NOMO-1 treated with DMSO at 0.1 percent for 48 hours (cell line): ENCODE measurements at regions not wholly inside any gene's neighbourhood (a gene's known extent, or its start where the extent isn't known, plus 50 kb on each side); places are given as distances from the start of the nearest gene placed in this dataset.

ENCODE experiments used
- DNase-seq: peaks from one replicate; lab custom pipeline; 2025; ENCODE audit not compliant: unreplicated experiment; lab: John Stamatoyannopoulos, UW

DNA sequence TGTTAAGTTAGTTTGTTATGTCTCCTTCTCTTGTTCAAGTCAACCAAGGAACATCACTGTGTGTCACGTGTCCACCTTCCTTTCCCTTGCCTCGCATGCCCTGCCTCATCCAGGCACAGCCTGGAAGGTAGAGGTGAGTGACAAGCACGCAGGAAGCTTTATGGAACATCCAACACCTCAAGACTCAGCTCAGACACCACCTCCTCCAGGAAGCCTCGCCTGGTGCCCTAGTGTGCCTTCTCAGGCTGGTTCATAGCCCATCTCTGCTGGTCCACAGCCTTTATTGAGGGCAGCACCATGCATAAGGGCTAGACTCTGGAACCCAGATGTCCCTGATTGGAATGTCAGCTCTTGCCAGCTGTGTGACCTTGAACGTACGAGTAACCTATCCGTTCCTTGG lies 224.3 kb downstream of the ANKRD60 start:
- no peak for DNase-seq

DNA sequence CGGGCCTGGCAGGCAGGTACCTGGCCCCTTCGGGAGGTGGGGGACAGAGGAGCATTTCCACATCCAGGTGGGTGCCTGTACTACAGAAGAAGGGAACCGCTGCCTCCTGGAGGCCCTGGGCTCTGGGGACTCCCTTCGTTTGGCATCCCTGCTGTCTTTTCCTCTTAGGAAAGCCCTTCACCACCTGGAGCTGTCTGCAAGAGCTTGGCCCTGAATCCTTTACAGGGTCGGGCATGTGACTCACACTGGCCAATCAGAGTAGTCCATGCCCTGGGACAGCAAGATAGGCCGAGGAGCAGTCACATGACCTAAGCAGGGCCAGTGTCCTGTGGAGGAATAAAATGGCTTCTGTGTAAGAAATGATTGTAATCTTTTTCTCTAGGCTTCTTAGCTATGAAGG lies 224.9 kb downstream of the ANKRD60 start:
- DNase-seq: no peak

DNA sequence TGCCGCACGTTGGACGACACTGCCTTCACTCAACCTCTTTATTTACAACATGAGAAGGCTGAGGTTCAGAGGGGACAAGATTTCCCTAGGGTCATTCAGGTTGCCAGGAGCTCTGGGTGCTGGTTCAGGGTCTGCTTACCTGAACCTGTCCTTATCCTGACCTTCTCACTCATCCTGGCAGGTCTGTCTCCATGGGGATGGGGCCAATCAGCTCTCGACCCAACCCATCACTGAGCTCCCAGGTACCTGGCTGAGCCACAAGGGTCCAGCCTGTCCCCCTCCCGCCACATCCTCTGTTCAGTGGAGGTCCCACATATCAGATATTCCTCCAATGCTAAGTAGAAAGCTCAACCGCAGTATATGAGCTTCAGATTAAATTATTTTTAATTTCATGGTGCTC lies 225.6 kb downstream of the ANKRD60 start:
- DNase-seq: no peak

DNA sequence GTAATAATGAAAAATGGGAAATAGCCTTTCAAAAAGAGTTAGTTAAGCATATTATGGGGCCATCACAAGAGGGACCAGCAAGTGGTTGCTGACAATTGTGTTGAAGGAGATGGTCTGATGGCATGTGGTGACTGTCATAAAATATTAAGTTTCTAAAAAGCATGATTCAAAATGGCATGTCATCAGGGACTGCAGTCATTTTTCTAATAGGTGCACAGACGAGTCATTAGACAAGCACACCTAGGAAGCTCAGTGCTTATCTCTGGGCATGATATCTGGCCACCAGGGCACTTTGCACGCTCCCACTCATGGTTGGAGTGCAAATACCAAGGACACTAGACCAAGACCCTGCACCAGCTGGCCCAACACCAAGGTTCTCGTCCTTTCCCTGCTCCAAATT lies 226.5 kb downstream of the ANKRD60 start:
- DNase-seq: no peak

DNA sequence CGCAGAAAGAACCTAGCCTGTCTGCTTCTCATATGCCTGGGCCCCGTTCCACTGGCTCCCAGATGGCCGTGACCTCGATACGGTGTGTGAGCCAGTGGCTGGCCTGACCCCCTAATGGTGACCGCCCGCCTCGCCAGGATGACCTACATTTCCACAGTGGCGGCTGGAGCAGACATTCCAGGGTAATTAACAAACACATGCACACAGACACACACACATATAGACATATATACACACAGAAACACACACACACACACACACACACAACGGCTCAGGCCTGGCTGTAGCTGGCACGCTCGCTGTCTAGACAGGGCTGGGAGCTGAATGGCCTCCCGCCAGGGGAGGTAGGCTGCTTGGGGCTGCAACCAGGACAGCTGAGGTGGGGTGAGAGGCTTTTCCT lies 227.1 kb downstream of the ANKRD60 start:
- DNase-seq: no peak

DNA sequence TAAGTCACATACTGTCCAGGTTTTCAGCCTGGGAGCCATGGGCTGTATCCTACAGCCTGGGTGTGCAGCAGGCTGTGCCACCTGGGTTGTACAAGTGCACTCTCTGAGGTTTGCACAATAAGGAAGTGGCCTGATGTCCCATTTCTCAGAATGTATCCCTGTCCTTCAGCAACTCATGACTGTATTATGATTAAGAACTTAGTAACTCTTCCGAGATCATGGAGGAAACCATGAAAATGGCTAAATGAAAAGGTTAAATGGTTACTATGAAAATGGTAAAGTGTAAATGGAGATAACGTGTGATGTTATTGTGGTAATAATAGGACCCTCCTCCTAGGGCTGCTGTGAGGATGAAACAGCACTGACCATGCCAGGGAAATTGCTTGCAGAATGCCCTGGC lies 227.6 kb downstream of the ANKRD60 start:
- no peak for DNase-seq

DNA sequence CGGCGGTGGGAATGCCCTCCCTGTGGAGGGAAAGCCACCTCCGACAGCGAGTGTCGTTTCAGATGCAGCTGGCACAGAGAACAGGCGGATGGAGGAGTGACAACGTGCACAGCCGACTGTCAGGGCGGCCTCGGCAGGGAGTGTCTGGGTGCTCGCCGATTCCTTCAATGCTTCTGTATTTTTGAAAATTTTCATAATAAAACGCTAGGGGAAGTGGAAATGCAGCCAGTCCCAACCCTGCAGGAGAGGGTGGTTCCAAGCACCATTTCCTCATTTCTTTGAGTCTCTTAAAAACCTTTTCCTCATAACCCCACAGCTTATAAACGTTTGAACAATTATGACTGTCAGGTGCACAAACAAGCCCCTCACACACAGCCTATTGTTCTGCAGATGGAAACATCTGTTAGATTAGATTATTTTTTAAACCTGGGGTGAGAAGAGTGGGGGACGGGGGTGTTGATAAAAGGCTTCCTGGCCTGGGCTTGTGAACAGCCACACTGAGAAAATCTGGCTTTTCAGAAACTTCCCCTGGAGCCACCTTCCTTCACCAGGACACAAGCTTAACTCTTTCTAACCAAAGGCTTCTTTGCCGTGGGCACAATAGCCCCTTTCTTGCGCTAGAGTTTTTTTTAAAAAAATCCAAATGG lies 228.9 kb downstream of the ANKRD60 start:
- DNase-seq: peak; percentile 89

DNA sequence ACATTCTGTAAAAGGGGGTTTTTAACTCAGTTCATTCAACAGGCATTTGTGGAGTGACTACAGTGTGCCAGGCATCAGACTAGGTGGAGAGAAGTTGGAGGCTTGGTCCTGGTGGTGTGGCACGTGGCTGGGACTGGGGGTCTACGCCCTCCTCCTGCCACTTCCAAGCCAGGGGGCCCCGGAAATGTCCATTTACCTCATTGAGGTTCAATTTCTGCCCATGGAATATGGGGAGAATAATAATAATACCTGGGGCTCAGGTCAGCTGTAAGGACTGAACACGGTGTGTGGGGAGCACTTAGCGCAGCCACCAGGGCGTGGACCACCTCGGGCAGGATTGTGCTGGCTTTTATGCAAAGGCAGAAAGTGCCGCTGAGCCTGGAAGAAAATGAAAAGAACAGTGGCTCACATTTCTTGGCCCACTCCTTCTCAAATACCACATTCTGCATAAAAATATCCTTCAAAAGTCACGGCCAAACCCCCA lies 229.4 kb downstream of the ANKRD60 start:
- DNase-seq: no peak

DNA sequence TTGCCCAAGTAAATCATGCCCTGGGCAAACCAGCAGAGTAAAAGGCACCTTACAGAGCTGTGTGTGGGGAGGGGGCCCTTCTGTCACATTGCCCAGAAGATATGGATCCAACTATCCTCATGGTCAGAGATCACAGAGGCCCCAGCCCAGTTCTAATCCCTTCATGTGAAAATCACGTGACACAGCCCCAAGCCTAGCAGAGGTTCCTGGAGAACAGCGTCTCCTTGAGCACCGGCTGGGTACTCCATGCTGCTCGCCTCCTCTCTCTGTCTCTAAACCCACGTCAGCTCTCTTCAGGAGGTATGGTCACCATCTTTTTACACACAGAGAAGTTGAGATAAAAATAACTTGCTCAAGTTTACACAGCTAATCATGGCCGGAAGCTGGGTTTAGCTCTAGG lies 230.2 kb downstream of the ANKRD60 start:
- DNase-seq: no peak

DNA sequence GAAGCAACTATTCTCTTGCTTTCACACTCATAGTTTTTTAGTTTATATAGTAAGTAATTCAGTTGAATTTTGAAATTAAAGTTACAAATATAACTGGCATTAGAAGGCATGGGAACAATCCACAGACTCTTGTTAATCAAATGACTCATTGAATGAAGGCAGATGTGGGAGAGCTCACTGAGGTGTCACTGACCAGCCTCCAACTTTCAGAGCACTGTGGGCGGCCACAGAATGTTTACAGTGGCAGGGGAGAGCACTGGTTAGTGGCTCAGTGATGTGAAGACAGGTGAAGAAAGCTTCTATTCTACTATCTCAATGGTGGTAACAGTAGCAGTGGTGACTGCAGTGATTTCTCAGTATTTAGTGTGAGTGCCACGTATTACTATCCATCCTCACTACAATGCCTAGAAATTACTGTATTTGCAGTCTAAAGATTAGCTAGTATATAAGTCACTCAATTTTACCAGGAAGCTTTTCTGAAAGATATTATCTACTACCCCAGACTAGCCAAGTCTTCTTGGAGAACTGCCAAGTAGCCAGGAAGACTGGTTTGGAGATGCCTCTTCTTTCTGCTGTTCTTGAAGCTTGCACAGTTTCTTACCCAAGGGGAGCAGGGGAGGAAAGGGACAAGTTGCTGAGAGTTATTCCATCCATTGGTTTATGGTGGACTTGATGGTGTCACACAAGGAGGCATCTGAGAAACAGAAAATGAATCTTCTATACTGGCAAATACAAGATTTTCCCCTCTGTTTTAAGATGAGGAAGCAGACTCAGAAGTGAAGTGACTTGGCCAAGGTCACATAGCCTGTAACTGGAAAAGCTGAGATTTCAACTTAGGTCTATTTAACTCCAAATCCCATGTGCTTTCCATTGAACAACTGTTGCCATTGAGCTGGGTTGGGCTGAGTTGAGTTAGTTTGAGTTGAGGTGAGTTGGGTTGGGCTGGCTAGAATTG lies 231.2 kb downstream of the ANKRD60 start:
- DNase-seq: no peak

DNA sequence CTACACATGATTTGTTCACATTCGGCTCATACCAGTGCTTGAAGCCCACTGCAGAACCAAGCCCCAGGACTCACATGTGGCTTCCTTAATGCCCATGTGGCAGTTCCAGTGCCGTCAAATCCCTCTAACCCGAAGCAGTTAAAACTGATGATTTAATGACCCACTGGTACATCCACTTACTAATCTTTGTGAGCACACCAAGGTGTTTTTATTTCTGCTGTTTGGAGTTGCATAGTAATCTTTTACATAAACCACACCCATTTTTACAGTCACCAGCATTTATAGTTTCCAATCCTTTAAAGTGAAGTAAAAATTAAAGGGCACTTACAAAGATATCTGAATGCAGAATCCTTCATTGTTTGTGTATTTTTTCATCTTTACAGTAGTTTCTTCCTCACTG lies 232.0 kb downstream of the ANKRD60 start:
- DNase-seq: no peak

DNA sequence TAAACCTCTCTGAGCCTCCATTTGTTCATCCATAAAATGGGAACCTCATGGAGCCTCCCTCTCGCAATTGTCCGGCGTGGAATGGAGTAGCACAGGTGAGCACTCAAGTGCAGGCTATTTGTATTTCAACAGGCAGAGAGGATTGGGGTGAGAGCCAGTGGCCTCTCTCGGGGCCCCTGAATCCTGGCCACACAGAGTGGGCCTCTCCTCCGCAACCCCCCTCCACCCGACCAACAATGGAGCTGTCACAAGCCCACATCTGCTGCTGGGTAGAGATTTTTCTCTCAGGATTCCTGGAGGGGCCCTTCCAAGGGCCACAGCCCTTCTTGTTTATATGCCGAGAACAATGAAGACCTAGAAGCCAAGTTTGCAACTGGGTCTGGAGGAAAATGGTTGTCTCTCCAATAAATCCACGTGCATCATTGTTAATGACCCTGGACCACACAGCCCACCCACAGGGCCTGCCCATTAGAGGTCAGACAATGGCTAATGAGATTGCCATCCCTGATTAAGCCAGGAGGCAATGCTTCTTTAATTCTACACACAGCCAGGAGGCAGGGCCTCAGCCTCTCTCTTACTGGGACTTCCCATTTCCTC lies 233.0 kb downstream of the ANKRD60 start:
- no peak for DNase-seq

DNA sequence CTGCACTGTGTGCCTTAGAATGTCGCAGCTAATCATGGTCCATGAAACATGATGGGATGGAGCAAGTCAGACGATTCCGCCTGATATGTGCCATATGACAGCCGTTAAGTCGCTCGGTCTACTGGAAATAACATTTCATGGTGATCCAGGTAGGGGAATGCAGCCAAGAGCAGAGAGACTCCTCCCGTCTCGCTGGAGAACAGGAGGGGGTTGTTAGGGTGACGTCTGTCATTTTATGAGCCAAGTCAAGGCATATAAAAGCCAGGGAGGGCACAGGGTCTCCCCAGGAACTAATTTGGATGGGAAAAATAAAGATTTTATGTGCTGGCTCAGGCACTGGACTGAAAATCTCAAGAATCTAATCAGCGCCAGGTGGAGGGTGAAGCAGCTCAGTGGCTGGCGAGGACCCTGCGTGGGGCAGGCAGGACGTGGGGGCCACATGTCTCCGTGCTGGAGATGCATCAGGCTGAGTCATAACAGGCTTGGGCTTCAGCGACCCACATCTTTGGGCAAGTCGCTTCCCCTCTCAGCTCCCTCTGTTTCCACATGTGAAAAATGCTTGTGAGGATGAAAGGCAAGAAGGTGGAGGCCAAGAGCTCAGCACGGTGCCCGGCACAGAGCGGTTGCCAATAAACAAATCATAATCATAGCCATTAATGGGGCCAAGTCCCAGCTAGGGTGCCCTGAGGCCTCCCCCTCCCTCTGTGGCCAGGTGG lies 234.6 kb downstream of the ANKRD60 start:
- no peak for DNase-seq

DNA sequence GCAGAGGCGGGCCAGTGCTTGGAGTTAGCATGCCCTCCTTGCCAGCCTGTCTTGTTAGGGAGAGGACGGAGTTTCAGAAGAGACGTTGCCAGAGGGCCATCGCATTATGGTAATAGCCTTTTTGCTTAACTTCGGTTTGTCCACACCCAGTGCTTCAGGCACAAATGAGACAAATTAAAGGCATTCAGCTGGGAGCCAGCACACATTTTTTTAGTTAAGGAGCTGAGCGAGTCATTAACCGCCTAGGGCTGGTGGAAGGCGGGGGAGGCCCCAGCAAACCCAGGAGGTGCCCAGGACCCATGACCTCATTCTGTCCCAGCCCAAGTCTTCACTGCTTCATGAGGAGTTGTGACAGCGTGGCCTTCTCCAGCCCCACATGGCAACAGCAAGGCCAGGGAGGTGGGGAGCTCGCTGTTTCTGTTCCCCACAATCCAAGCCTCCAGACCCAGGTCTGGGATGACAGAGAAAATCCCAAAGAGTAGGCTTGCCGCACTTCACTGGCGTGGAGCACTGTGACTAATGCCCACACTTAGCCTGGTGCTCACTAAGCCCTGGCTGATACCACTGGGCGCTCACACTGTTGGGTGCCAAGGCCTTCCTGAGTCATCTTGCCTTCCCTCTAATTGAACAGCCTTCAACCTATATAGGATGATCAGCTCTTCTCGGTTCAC lies 237.1 kb downstream of the ANKRD60 start:
- DNase-seq: no peak

DNA sequence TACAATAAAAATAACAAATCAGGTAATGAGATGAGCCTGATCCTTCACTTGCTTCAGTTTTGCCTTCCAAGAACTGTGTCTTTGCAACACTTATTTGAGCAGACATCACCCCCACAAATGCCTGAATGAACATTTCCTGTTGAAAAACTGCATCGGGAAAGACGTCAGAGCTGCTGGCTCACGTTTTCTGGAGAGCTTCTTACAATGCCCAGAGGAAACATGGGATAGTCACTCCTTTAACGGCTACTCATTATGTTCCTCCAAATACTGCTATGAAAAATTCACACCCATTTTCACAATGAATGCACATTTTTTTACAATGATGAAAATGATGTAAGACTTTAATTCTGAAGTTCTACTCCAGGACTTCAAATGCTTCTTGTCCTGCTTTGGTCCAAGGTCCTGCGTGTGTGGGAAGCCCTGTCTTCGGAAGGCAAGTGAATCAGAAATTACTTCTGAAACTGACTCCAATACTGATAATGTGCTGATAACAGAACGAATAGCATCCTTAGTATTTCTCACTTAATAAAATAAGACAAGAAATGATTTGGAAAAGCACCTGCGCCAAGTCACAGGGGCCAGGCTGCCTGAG lies 238.0 kb downstream of the ANKRD60 start:
- no peak for DNase-seq

DNA sequence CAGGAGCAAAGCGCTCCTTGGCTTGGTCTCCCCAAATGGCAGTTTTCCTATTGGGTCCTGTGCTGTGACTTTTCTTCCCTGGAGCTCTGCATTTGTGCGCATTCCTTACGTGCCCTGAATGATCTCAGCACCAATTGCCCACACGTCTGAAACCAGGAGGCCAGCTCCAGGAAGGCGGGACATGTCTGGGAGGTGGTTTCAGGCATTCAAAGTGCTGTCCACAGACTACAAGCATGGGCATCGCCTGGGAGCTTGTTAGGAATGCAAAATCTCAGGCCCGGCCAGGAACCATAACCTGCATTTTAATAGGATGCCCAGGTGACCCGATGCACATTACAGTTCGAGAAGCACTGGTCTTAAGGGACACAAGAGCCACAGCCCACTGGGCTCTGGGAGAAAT lies 239.6 kb downstream of the ANKRD60 start:
- no peak for DNase-seq

DNA sequence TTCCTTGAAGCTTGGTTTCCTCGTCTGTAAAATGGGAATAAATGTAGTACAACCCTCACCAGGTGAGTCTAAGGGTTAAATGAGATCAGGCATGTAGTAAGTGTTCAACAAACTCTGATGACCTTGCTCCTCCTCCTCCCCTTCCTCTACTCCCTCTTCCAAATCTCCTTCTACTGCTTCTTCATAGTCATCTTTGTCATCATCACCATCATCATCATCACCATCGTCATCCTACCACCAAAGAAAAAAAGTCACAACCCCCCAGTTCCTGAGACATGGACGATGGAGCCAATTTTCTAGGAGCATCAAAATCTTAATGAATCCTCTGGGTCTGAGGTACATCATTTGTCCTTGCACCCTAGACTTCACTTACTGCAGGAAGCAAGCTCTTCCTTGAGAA lies 240.0 kb downstream of the ANKRD60 start:
- DNase-seq: no peak

DNA sequence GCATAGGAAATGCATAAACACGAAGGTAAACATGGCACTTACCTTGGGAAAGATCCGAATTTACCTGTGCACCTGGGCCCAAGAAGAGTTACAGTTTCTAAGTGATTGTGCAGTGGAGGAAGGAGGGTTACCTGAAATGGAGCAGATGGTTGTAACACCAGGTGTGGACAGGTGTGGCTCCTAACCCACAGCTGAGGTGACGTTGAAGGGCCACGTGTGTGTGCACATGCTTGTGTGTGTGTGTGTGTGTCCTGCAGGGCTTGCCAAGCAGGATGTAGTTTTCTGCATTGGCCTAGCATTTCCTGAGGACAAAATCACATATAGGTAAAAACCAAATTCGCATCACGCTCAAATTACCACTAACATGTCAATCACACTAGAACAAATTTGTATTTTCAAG lies 240.8 kb downstream of the ANKRD60 start:
- no peak for DNase-seq

DNA sequence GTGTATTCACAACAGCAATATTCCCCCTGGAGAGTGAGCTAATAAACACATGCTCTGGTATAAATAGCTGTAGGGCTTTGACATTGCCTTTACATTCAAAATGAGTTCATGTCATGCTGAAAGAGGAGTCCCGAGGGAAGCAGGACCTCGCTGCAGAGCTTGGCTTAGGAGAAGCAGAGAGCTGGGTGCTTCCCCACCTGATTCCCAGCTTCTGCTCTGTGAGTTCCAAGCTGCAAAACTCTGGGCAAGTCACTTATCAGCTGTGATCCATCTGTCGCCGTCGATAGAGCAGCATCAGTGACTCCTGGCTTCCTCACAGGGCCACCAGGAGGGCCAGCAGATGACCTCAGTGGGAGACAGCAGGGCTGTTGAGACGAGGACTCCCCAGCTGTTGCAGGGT lies 241.8 kb downstream of the ANKRD60 start:
- DNase-seq: no peak

DNA sequence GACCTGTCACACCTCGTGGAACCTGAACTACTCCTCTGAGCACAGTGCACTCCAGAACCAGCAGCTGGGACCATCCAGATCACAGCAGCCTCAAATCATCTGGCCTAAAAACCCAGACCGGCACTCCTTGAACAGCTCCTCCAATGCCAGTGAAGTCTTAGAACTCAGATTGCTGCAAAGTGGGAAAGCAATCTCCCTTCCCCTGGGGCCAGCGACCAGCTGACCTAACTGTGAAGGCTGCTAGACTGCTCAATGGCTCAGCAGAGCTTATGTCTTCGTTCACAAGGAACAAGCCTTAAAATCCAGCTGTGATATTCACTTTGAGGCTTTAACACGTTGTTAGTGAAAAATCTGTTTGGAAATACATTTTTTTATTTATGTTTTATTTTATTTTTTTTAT lies 243.2 kb downstream of the ANKRD60 start:
- DNase-seq: no peak
